NB4 (cell line): ENCODE measurements at regions not wholly inside any gene's neighbourhood (a gene's known extent, or its start where the extent isn't known, plus 50 kb on each side); places are given as distances from the start of the nearest gene placed in this dataset.
A peak's percentile ranks its signal among the peaks of the same experiment; 100 is the strongest.

Source experiments
- DNase-seq: peaks from one replicate; pipeline ENCODE4 v3.0.0; 2010; ENCODE audit warnings: low read depth
- H3K4me3 ChIP-seq: one replicate; pipeline ENCODE4 v1.5.1; 2011; ENCODE audit warnings: mild to moderate bottlenecking, low read depth, low read length, moderate library complexity
- MYC ChIP-seq: IDR thresholded peaks from 2 replicates; pipeline ENCODE4 v1.6.1; 2011; ENCODE audit warnings: low read depth, low read length
- POLR2A ChIP-seq: IDR thresholded peaks from 2 replicates; pipeline ENCODE4 v1.6.1; 2011; ENCODE audit warnings: mild to moderate bottlenecking; ENCODE audit not compliant: insufficient read length; ENCODE audit errors: extremely low read depth
- TF ChIP-seq, protein P1 (sequence below): IDR thresholded peaks from 2 replicates; pipeline ENCODE4 v1.6.1; 2011; ENCODE audit warnings: low read depth, low read length
- TF ChIP-seq, protein P2 (sequence below): IDR thresholded peaks from one replicate; pipeline ENCODE4 v1.5.1; 2012; ENCODE audit warnings: low read depth, low read length

DNA sequence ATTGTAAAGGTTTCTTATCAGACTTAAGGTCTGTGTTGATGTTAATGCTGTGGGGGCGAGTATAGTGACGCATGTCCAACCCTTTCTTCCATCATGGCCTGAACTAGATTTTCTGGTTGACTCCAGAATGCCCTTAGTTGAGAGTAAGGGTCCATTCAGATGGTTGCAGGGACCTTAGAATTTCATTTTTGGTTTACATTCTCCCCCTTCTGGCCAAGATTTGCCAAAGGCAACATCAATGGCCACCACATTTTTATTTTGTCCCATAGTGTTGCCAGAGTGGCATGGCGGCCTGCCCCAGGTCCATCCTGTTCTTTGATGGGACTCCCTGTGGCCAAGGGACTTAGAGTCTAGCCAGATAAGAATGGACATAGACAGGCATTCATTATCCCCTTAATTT, 368.5 kb downstream of the GPM6A start:
- TF ChIP-seq, protein P1, sequence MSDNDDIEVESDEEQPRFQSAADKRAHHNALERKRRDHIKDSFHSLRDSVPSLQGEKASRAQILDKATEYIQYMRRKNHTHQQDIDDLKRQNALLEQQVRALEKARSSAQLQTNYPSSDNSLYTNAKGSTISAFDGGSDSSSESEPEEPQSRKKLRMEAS = no peak
- TF ChIP-seq, protein P2, sequence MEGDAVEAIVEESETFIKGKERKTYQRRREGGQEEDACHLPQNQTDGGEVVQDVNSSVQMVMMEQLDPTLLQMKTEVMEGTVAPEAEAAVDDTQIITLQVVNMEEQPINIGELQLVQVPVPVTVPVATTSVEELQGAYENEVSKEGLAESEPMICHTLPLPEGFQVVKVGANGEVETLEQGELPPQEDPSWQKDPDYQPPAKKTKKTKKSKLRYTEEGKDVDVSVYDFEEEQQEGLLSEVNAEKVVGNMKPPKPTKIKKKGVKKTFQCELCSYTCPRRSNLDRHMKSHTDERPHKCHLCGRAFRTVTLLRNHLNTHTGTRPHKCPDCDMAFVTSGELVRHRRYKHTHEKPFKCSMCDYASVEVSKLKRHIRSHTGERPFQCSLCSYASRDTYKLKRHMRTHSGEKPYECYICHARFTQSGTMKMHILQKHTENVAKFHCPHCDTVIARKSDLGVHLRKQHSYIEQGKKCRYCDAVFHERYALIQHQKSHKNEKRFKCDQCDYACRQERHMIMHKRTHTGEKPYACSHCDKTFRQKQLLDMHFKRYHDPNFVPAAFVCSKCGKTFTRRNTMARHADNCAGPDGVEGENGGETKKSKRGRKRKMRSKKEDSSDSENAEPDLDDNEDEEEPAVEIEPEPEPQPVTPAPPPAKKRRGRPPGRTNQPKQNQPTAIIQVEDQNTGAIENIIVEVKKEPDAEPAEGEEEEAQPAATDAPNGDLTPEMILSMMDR = peak; percentile 7
- H3K4me3 ChIP-seq = no peak overlapping the region
- no peak for DNase-seq

DNA sequence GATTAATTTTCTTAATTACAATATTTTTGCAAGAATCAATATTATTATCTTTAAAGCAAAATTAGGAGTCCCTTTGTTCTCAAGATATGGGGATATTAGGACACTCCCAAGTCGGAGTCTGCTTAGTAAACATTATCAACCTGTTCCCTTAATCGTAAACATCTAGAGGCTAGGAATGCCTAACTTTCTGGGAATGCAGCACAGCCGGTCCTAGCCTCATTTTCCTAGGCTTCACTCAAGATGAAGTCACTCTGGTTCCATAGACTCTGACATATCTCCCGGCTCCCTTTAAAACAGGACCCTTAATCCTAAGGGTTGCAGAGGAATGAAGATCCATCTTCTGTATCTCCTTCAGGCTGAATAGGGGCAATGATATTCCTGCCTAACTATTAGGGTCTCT, 367.6 kb downstream of the GPM6A start:
- no peak overlapping the region for H3K4me3 ChIP-seq
- DNase-seq = no peak
- TF ChIP-seq MYC = no peak
- TF ChIP-seq POLR2A = no peak
- TF ChIP-seq, protein P2 = no peak
- TF ChIP-seq, protein P1 = no peak

DNA sequence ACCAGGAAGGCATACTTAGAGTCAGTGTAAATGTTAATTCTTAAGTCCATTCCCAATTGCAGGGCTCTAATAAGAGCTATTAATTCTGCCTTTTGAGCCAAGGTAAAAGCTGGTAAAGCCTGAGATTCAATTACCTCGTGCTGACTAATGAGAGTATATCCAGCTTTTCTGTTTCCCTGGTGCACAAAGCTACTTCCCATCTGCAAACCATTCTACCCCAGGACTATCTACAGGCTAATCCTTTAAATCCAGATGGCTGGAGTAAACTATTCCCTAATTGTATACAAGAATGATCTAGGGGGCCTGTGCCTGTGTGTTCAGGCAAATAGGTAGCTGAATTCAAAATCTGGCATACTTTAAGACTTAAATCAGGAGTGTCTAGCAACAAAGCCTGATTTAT, 365.0 kb downstream of the GPM6A start:
- TF ChIP-seq, protein P2 = no peak
- TF ChIP-seq POLR2A = no peak
- no peak for TF ChIP-seq MYC
- TF ChIP-seq, protein P1 = no peak
- DNase-seq = no peak
- no peak overlapping the region for H3K4me3 ChIP-seq

DNA sequence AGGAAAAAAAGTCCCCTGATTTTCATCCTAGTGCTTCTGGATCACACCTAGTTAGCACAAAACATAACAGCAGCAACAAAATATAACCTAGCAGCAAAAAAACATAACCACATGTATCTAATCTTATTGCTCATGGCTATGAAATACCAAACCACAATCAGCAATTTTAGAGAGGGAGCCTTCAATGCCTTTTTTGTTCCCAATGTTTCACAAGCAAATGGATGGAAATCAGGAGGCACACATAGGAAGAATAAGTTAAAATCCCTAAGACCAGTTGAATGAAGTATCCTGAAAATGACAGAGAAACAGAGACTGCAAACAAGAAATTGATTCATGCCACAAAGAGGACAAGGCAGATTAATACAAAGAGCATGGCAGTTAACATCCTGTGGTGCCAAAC, 361.6 kb downstream of the GPM6A start:
- no peak overlapping the region for H3K4me3 ChIP-seq
- TF ChIP-seq, protein P1 = no peak
- TF ChIP-seq, protein P2 = no peak
- TF ChIP-seq POLR2A = no peak
- TF ChIP-seq MYC = no peak
- DNase-seq = no peak

DNA sequence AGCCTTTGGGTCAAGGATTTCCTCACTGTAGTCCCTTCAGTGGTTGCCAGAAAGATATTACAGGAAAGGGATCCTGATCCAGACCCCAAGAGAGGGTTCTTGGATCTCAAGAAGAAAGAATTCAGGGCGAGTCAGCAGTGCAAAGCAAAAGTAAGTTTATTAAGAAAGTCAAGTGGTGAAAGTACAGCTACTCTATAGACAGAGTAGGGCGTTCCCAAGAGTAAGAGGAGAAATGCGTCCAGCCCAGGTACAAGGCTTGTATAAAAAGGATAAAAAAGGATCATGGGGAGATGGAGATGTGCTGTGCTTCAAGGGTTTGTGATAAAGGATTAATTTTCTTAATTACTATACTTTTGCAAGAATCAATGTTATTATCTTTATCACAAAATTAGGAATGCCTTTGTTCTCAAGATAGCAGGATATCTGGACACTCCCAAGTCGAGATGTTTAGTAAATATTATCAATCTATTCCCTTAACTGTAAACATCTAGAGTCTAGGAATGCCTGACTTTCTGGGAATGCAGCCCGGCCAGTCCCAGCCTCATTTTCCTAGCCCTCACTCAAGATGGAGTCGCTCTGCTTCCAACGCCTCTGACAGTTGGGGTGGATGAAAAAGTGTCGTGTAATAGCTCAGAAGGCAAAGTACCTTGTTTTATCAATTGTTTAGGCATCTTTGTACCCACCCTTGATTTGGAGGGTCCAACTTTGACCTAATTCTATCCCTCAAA, 360.7 kb downstream of the GPM6A start:
- TF ChIP-seq MYC = no peak
- TF ChIP-seq, protein P2 = no peak
- TF ChIP-seq, protein P1 = no peak
- TF ChIP-seq POLR2A = no peak
- DNase-seq = no peak
- H3K4me3 ChIP-seq = no peak overlapping the region

DNA sequence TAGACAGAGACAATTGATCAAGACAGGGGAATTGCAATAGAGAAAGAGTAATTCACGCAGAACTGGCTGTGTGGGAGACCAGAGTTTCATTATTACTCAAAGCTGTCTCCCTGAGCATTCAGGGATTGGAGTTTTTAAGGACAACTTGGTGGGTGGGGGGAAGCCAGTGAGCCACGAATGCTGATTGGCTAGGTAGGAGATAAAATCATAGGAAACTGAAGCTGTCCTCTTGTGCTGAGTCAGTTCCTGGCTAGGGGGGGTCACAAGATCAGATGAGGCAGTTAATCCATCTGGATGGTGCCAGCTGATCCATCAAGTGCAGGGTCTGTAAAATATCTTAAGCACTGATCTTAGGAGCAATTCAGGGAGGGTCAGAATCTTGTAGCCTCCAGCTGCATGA, 358.6 kb downstream of the GPM6A start:
- H3K4me3 ChIP-seq = no peak overlapping the region
- TF ChIP-seq, protein P2 = no peak
- TF ChIP-seq, protein P1 = no peak
- no peak for TF ChIP-seq MYC
- TF ChIP-seq POLR2A = no peak
- no peak for DNase-seq
